ENCODE measurements at regions not wholly inside any gene's neighbourhood (a gene's known extent, or its start where the extent isn't known, plus 50 kb on each side); places are given as distances from the start of the nearest gene placed in this dataset.

- no peak for DNase-seq
Observed at GRCh38 chr3:17982211-17982880, 239.9 kb upstream of the TBC1D5 start.

GRCh38 chr3:17980863-17981262, 238.4 kb upstream of the TBC1D5 start:
- DNase-seq = peak; percentile 1

- no peak for DNase-seq
Observed at GRCh38 chr3:17979911-17980310, 237.5 kb upstream of the TBC1D5 start.

GRCh38 chr3:17979252-17979651, 236.8 kb upstream of the TBC1D5 start:
- DNase-seq = peak; percentile 40

- DNase-seq = no peak
Observed at GRCh38 chr3:17974206-17974841, 231.9 kb upstream of the TBC1D5 start.

GRCh38 chr3:17972959-17973906, 230.8 kb upstream of the TBC1D5 start:
- DNase-seq = no peak

- no peak for DNase-seq
Observed at GRCh38 chr3:17972476-17972875, 230.0 kb upstream of the TBC1D5 start.

GRCh38 chr3:17972030-17972429, 229.6 kb upstream of the TBC1D5 start:
- DNase-seq = no peak

GRCh38 chr3:17969985-17970568, 227.6 kb upstream of the TBC1D5 start:
- DNase-seq = no peak

GRCh38 chr3:17969244-17969643, 226.8 kb upstream of the TBC1D5 start:
- DNase-seq = no peak

GRCh38 chr3:17967953-17968607, 225.6 kb upstream of the TBC1D5 start:
- DNase-seq = no peak

- DNase-seq = peak; percentile 82
Observed at GRCh38 chr3:17967111-17967510, 224.7 kb upstream of the TBC1D5 start.

GRCh38 chr3:17965331-17965730, 222.9 kb upstream of the TBC1D5 start:
- no peak for DNase-seq

GRCh38 chr3:17964108-17964507, 221.7 kb upstream of the TBC1D5 start:
- no peak for DNase-seq

- DNase-seq = no peak
Observed at GRCh38 chr3:17955411-17955810, 213.0 kb upstream of the TBC1D5 start.

- DNase-seq = no peak
Observed at GRCh38 chr3:17954801-17955200, 212.4 kb upstream of the TBC1D5 start.

GRCh38 chr3:17951241-17951640, 208.8 kb upstream of the TBC1D5 start:
- no peak for DNase-seq

GRCh38 chr3:17949101-17949500, 206.7 kb upstream of the TBC1D5 start:
- DNase-seq = no peak

- no peak for DNase-seq
Observed at GRCh38 chr3:17947833-17948232, 205.4 kb upstream of the TBC1D5 start.

GRCh38 chr3:17946619-17947018, 204.2 kb upstream of the TBC1D5 start:
- DNase-seq = no peak

- no peak for DNase-seq
Observed at GRCh38 chr3:17945799-17946399, 203.5 kb upstream of the TBC1D5 start.

Data from occipital lobe (tissue), 1 donor.